HFFc6 (cell line): ENCODE measurements at regions not wholly inside any gene's neighbourhood (a gene's known extent, or its start where the extent isn't known, plus 50 kb on each side); places are given as distances from the start of the nearest gene placed in this dataset.

Experiments used
- DNase-seq: peaks from one replicate; pipeline ENCODE4 v3.0.0-alpha.2; 2018
- H3K27ac Mint-ChIP-seq: 2 replicates; pipeline ENCODE4 v1.8.0; 2020; ENCODE audit warnings: mild to moderate bottlenecking, mixed read lengths
- H3K27me3 Mint-ChIP-seq: 2 replicates; pipeline ENCODE4 v1.8.0; 2021; ENCODE audit warnings: mild to moderate bottlenecking, moderate library complexity, mixed read lengths; ENCODE audit not compliant: insufficient read depth
- H3K36me3 Mint-ChIP-seq: 2 replicates; pipeline ENCODE4 v1.8.0; 2021; ENCODE audit warnings: low read depth, mixed read lengths
- H3K4me1 Mint-ChIP-seq: 2 replicates; pipeline ENCODE4 v1.8.0; 2020; ENCODE audit warnings: low read depth, mixed read lengths
- H3K4me3 Mint-ChIP-seq: 2 replicates; pipeline ENCODE4 v1.8.0; 2020; ENCODE audit warnings: mild to moderate bottlenecking, moderate library complexity, mixed read lengths
- H3K9me3 Mint-ChIP-seq: 2 replicates; pipeline ENCODE4 v1.8.0; 2020; ENCODE audit warnings: mild to moderate bottlenecking, mixed read lengths
- CTCF ChIP-seq: fragments of 200-600 bp; sonication (generic); IDR thresholded peaks from 2 replicates; pipeline ENCODE4 v1.5.0; 2021; ENCODE audit warnings: antibody characterized with exemption, mild to moderate bottlenecking

- DNase-seq, result no peak
- no peak overlapping the region for H3K4me3 Mint-ChIP-seq
- no peak overlapping the region for H3K27ac Mint-ChIP-seq
- H3K4me1 Mint-ChIP-seq, result no peaks in the 10 kb centered on the region
- H3K9me3 Mint-ChIP-seq, result peaks cover 16% of the 10 kb centered on the region
- no peaks in the 10 kb centered on the region for H3K27me3 Mint-ChIP-seq
- no peaks in the 10 kb centered on the region; the same call in 1 of the 2 replicates for H3K36me3 Mint-ChIP-seq
- TF ChIP-seq CTCF, result no peak
These were observed 879.6 kb downstream of the SUCLG1 start for GRCh38 chr2:83579507-83579906.

GRCh38 chr2:83578405-83578804, 880.7 kb downstream of the SUCLG1 start:
- no peak overlapping the region for H3K4me3 Mint-ChIP-seq
- no peak for TF ChIP-seq CTCF
- H3K27ac Mint-ChIP-seq, result no peak overlapping the region
- peaks cover 21% of the 10 kb centered on the region for H3K9me3 Mint-ChIP-seq
- no peaks in the 10 kb centered on the region; the same call in 1 of the 2 replicates for H3K36me3 Mint-ChIP-seq
- no peaks in the 10 kb centered on the region for H3K27me3 Mint-ChIP-seq
- DNase-seq, result no peak
- H3K4me1 Mint-ChIP-seq, result no peaks in the 10 kb centered on the region

GRCh38 chr2:83574614-83575013, 884.5 kb downstream of the SUCLG1 start:
- Mint-ChIP-seq H3K27me3 (no peaks in the 10 kb centered on the region), H3K36me3 (no peaks in the 10 kb centered on the region), H3K27ac (no peak overlapping the region), H3K4me1 (no peaks in the 10 kb centered on the region), H3K9me3 (peaks cover 22% of the 10 kb centered on the region), H3K4me3 (no peak overlapping the region)
- TF ChIP-seq CTCF, result no peak
- DNase-seq, result no peak

- no peak for TF ChIP-seq CTCF
- H3K27me3 Mint-ChIP-seq, result no peaks in the 10 kb centered on the region
- no peaks in the 10 kb centered on the region for H3K4me1 Mint-ChIP-seq
- no peak for DNase-seq
- peaks cover 18% of the 10 kb centered on the region for H3K9me3 Mint-ChIP-seq
- H3K4me3 Mint-ChIP-seq, result no peak overlapping the region
- H3K36me3 Mint-ChIP-seq, result no peaks in the 10 kb centered on the region
- H3K27ac Mint-ChIP-seq, result no peak overlapping the region
These were observed 886.0 kb downstream of the SUCLG1 start for GRCh38 chr2:83573060-83573459.

GRCh38 chr2:83572400-83572799, 886.7 kb downstream of the SUCLG1 start:
- no peak for TF ChIP-seq CTCF
- Mint-ChIP-seq H3K4me1 (no peaks in the 10 kb centered on the region), H3K27me3 (no peaks in the 10 kb centered on the region), H3K4me3 (no peak overlapping the region), H3K9me3 (peaks cover 18% of the 10 kb centered on the region), H3K36me3 (no peaks in the 10 kb centered on the region), H3K27ac (no peak overlapping the region)
- DNase-seq, result no peak

- Mint-ChIP-seq H3K4me1 (no peaks in the 10 kb centered on the region), H3K36me3 (no peaks in the 10 kb centered on the region), H3K9me3 (peaks cover 23% of the 10 kb centered on the region), H3K27me3 (no peaks in the 10 kb centered on the region), H3K4me3 (no peak overlapping the region), H3K27ac (no peak overlapping the region)
- DNase-seq, result no peak
- no peak for TF ChIP-seq CTCF
These were observed 891.5 kb downstream of the SUCLG1 start for GRCh38 chr2:83567551-83567950.
